Kasumi-1 (cell line): ENCODE measurements at regions not wholly inside any gene's neighbourhood (a gene's known extent, or its start where the extent isn't known, plus 50 kb on each side); places are given as distances from the start of the nearest gene placed in this dataset.

Experiments used
- DNase-seq, 2 experiments: peaks; one replicate each; lab custom pipeline; 2025; lab: John Stamatoyannopoulos, UW

DNA sequence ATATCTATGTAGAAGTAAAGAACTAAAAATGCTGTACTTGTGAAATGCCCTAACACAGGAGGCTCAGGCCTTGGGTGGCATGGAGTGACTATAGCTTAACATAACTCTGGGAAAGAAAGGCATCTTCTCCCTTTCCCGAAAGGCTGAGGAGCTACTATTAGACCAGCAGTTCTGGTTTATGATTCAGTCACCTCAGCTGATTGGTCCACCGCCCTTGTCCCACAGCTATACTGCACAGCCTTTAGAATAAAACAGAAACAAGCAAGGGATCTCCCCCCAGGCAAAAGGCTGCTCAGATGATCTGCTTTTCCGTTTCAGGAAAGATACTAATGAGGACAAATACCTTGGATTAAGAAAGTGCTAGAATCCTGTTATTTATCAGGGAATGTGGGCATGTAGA is 171.3 kb downstream of the SNCA start:
- no peak for DNase-seq

DNA sequence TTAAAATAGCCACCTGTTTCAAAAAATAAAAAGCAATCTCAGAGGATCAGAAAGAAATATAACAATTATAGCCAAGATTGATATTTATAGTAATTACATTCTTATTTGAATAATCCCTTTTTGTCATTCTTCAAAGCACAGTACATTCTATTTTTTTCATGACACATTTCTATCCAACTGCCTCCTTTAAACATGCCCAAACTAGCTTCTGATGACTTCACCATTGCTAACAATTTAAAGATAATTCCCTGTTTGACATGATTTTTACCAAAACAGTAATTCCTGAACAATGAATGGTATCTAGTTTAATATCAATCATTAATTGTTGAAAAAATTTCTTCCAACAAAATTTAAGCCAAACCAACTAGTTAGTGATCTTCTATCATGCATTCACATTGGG is 172.4 kb downstream of the SNCA start:
- DNase-seq = no peak

DNA sequence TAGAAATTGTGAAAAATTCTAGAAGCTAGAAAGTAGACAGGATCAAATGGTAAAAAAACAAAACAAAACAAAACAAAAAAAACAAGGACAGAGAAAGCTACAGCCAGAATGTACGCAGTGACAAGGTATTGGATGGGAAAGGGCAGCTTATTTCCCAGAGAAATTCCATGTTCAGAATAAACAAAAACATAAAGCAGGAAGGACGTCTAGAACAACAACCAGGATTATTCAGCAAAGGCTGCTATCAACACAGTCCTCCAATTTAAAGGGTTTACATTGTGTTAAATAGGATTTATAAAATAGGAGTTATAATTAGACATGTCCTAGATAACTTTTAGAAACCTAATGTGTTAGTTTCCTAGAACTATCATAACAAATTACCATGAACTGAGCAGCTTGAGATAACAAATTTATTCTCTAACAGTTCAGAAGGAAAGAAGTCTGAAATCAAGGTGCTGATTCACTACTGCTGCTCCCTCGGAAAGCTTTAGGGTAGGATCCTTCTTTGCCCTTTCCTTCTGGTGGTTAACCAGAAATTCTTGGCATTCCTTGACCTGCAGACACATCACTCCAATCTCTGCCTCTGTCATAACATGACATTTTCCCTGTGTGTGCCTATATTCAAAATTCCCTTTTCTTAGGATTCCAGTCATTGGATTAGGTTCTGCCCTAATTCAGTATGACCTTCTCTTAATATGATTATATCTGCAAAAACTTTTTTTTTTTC is 175.6 kb downstream of the SNCA start:
- DNase-seq = no peak

DNA sequence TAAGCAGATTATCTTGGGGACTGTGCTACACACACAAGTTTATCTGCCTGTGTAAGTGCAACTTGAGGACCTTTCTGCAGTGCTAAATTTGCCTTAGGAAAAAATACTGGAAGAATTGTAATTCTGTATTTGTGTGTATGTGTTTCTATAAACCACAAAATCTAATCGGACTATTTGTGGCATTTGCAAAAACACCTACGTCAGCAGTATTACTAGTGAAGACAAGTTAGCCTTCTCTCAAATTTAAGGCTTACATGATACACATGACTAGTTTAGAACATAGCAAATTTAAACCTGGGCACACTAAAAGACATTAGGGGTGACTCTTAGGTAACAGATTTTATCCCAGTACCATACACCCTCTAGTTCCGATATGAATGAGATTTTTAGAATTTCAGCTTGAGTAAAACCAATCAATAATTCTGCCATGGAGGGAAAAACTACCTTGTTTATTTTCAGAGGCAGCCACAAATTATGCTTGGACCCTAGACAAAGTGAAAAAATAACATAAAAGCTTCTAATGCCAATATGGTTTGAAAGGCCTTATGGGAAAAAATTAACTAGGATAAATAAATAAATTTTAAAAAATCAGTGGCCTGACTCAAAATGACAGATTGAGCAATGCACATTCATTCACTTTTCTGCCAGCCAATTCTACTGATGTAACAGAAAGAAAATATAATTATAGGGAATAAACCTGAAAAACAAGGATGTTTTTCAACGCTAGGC is 176.4 kb downstream of the SNCA start:
- DNase-seq = no peak

DNA sequence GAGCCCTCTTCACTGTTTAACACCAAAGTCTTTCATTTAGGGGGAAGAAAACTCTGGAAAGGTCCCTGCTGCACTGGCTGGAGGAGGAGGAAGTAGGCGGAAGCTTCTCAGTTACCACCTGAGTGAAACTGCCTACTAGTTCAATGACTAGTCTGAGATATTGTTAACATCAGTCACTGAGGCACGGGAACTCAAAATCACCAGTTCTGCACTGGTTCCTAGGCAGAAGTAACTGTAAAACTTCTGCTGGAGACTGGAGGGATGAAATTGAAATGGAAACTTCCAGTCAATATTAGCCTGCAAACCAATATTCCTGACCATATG is 178.3 kb downstream of the SNCA start:
- DNase-seq = no peak

DNA sequence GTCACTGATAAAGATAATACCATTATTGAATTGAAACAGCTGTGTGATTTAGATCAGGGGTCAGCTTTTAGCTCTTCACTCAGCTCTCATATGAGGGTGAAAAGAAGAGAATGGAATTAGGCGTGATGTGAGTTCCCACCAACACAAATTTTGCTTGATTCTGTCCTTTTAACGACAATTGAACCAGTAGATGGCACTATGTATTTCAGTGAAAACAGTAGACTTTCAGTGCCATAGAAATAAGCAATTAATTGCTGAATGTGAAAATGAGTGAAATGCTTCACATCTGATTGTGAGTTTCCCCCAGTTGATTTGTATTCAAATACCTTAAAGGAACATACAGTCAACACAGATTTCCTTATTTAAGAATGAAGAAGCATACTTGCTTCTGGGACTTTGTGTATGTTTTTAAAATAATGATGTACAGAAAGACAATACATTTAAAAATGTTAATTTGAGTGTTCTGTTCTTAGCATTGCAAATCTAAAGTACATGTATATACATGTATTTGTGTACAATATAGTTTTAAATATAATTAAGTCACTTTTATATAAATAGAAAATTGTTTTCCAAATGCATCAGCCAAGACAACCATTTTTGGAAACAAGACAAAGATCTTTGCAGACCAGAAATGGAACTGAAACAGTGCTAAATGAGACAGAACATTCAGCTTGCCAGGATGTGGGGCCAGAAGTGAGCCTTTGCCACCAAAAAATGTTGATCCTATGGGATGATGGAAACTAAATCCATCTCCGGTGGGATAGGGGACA is 178.8 kb downstream of the SNCA start:
- peak; percentile 47 to 66 for DNase-seq

DNA sequence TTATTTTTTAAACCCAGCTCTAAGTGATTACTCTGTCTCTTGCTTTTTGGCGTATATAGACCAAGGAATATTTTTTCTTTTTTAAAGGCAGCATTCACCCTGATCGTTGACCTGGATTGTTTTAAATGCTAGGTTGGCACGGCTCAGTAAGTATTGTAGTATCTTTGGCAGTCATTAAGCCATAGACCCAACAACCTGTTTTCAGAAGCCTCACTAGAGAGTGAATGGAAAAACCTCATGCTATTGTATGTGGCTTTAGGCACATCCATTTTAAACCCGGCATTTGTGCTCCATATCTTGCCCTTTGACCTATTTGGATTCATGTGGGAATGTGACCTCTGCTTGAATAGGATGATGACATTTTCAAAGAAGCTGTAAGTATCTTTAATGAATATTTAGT is 183.9 kb downstream of the SNCA start:
- no peak for DNase-seq

DNA sequence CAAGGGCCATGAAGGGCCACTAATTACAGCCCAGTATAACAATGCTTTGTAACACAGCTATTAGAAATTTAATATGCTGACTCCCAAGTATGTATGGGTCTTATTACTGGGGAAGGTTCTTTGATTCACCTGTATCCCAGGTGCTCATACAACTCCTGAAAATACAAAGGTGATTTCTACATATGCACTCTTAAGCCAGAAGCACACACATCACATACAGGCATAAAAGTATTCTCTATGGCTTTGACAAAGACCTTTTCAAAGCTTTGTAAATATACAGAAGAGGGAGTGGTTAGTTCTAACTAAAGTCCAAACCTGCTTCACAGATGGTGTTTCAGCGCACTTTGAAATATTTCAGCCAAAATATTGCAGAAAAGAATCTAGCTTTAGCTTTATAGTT is 191.5 kb downstream of the SNCA start:
- DNase-seq = no peak

DNA sequence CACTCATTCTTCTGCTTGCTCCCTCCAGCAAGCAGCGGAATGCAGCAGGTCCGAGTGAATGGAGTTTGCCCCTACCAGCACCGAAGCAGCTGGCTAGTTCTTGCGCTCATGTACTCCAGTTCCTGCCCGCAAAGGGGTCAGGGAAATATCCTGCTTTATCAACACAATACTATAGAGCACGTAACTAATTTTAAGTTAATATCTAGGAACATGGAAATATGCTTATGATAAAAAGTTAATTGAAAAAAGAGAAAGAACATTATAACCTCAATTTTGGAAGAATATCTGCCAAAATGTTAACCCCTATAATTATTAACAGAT is 195.6 kb downstream of the SNCA start:
- no peak for DNase-seq

DNA sequence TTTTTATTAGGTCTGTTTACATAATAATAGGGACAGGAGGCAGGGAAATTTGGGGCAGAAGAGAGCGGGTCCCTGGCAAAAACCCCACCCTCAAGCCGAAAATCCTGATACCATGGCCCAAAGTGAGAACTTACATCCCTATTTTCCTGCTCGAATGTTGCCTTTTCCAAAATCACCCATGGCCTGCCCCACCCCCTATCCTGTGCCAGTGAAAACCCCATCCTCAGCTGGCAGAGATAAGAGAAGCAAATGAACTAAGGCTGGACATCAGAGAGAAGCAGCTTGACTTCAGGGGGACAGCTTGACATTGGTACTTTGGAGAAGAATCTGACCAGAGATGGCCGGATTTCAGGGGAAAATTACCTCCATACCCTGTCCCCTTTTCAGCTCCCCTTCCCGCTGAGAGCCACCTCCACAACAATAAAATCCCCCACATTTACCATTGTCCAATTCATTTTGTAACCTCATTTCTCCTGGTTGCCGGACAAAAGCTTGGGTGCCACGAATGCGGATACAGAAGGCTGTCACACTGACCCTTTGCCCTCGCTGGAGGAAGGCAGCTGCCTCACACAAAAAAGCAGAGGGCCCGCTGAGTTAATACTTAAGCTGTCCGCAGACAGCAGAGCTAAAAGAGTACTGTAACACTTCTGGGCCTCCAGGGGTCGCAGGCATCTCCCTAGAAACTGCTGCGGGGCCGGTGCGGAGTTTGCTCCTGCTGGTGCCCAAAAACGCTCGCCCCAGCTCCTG is 196.2 kb downstream of the SNCA start:
- no peak for DNase-seq

DNA sequence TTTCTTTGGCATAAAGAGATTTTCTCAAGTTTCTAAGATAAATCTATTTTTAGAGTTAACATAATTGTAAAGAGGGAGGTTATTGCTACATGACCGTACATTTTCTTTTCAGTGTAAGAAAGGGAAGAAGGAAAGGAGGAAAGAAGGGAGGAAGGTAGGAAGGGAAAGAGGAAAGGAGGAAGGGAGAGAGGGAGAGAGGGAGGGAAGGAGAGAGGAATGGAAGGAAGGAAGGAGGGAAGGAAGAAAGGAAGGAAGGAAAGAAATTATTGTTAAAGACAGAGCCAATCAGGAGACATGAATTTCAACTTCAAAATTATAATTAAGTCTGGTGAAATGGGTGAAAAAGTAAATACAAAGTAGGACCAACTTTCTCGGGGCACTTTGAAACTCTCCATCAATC is 197.6 kb downstream of the SNCA start:
- no peak for DNase-seq

DNA sequence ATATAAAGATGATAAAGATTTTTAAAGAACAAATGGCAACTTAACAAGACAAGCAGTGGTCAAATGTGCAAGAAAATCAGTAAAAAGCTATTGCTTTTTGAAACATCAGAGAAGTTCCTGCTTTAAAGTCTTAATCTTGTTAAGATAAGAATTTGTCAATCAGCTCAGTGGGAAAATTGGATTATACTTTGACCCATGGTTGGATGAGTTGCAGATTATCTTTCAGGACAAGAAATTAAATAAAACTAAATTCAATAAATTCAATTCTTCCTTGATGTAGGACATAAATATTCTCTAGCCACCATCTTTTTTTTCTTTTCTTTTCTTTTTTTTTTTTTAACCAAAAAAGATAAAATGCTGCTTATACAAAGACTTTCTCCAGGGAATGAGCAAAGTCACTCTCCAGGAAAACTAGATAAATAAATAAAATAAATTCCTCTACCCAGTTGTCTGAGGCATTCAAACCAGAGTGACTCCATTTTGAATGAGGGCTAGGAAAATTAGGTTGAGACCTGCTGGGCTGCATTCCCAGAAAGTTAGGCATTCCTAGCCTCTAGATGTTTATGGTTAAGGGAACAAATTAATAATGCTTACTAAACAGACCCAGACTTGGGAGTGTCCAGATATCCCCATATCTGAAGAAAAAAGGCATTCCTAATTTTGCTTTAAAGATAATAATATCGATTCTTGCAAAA is 211.2 kb downstream of the SNCA start:
- DNase-seq = no peak

DNA sequence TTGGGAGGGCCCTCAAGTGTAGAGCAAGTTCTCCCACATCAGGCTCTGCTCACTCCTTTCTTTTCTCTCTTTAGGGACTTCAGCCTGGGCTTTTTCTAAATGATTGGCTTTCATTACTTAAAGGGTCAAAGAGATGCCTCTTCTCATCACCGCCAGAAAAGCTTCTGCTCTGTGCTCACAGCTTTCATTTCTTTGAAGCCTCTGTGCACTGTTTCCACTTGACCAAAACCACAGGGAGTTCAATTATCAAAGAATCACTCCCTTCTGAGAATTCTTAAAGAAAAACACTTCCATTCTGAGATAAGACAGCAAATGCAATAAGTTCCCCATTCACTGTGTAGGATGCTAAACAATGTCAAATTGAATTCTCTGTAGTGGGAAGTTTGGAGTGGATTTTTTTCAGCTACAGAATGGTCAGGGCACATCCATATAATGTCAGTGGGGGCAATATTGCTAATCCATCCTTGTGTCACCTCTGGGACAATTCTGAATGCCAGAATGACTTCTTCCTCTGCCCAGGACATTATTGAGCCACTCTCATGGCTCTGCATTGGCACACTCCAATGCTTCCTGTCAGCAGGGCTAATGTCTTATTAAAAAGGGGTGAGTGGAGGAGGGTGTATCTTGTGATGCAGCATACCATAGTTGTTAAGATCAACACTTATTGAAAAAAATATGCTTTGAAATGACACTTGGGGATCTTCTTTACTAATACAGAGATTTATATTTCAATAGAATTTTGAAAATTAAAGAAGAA is 217.6 kb downstream of the SNCA start:
- no peak for DNase-seq

DNA sequence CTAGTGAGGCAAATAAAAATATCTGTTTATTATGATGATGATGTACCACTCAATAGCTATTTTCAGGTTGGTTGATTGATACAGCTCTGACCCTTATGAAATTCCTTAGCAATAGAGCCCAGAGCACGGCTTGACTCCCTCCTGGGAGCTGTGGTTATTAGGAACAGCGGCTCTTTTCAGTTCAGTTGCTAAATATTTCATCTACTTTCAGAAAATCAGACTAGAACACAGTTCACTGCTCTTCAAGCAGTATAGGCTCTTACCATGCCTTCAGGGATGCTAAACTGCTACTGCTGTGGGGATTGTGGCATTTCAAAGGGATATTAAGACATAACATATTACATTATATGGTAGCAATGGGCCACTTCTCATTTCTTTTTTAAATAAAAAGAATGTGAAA is 218.8 kb downstream of the SNCA start:
- no peak for DNase-seq

DNA sequence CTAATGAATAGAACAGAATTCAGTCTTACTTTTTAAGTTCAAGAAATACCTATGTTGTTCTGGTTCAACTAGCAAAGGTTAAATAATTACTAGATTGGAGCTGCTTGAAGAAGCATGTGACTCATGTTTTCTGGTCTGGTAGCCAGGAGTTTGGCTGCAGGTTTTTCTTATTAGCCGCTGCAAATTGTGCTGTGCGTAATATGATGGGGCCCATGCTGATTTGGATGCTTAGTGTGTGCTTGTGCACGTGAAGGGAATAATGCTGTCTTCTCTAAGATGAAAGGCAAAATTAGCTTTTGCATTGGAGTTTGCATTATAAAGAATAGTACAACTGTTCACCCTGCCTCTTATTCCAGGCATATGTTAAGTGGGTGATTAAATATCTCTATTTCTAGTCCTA is 219.6 kb downstream of the SNCA start:
- DNase-seq = no peak

DNA sequence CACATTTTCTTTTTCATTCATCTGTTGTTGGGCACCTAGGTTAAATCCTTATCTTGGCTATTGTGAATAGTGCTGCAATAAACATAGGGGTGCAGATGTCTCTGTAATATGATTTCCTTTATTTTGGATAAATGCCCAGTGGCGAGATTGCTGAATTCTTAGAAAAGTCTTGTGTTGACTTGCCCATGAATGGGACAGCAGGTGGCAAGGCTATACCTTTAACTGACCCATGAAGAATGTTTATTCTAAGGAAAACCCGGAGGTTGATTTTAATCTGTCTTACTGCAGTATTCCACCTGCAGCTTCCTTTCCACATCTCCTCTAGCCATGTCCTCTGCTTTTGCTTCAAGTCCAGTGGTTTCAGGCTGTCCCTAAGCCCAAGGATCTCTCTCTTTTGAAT is 220.6 kb downstream of the SNCA start:
- no peak for DNase-seq

DNA sequence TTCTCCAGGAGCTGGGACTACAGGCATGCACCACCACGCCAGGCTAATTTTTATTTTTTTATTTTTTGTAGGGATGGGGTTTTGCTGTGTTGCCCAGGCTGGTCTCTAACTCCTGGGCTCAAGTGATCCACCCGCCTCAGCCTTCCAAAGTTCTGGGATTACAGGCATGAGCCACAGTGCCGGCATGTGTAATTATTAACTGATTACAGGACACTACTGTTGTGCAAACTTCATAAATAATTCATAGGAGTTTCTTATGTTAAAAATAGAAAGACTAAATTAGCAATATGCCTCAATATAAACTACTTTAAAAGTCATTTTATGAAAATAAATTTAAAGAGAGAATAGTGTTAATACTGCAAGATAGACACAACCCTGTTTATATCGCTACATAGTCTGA is 221.9 kb downstream of the SNCA start:
- no peak for DNase-seq

DNA sequence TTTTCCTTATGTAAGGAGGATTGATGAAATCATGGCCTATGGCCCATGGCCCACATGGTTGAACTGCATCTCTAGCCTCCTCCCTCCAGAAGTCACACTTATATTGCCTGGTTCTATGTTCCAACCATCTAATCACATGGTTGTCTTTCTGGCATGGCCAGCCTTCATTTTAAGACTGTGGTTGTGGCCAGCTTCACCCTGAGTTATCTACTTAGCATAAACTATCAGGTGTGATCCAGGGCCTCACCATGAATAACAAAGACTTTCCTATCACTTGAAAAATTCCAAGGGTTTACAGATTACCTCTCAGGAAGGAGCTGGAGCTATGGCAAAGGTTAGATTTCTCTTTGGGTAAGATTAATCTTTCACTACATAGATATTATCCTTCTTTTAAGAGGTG is 222.8 kb downstream of the SNCA start:
- no peak for DNase-seq

DNA sequence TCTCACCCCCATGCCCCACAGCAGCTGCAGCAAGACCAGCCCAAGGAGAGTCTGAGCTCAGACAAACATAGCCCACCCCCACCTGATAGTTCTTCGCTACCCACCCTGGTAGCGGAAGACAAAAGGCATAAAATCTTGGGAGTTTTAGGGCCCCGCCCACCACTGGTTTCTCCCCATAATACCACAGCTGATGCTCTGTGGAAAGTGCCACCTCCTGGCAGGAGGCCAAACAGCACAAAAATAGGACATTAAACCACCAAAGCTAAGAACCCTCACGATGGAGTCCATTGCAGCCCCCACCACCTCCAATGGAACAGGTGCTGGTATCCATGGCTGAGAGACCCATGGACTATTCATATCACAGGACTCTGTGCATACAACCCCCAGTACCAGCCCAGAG is 226.7 kb downstream of the SNCA start:
- no peak for DNase-seq

DNA sequence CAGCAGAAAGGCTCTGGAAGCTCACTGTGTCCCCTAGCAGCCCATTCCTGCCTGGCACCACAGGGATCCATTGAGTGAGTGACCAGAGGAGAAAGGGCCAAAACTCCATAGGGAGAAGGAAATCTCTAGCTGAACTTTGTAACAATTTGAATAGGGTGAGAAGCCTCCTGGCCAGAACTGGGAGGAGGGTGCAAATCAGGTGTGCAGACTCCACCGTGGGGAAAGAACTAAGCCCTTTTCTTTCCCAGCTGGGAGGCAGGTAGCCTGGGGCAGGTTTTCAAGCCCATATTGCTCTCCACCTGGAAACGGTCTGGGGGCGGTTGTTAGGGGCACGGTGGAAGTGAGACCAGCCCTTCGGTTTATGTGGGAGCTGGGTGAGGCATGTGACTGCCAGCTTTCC is 227.2 kb downstream of the SNCA start:
- DNase-seq = no peak

DNA sequence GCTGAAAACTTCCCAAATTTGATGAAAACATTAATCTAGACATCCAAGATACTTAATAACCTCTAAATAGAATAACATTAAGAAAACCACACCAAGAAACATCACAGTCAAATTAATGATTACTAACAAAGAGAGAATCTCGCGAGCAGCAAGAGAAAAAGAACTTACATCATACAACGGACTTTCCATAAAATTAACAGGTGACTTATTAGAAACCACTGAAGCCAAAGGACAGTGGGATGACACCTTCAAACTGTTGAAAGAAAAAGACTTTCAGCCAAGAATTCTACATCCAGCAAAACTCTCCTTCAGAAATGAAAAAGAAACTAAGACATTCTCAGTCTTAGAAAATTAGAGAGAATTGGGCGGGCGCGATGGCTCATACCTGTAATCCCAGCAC is 232.0 kb downstream of the SNCA start:
- DNase-seq = no peak
